H1 (cell line): ENCODE measurements at regions not wholly inside any gene's neighbourhood (a gene's known extent, or its start where the extent isn't known, plus 50 kb on each side); places are given as distances from the start of the nearest gene placed in this dataset.

Source experiments
- CTCF ChIA-PET: fragments of 300-600 bp; sonication (Branson Sonifier 250); formaldehyde crosslinking; loops from one replicate; lab custom pipeline; 2021; ENCODE audit not compliant: partially characterized antibody; lab: Charles Lee
- POLR2A ChIA-PET: fragments of 300-600 bp; sonication (Branson Sonifier 250); formaldehyde crosslinking; loops from one replicate; lab custom pipeline; 2021; ENCODE audit warnings: inconsistent platforms; ENCODE audit not compliant: partially characterized antibody; lab: Charles Lee
- DNase-seq, 2 experiments: peaks; one replicate each; pipeline versions ENCODE4 v3.0.0 to v3.0.0-alpha.2; 2010 to 2022; ENCODE audit warnings: low spot score in 2 of 2, low read depth in 1 of 2, mixed read lengths in 1 of 2
- FAIRE-seq: peaks from 2 replicates; lab custom pipeline; 2011; peaks lifted over from hg19 to GRCh38; lab: Jason Lieb, UNC
- H2AFZ ChIP-seq: 2 replicates; pipeline ENCODE4 v1.8.1; 2012; ENCODE audit warnings: low read length, inconsistent platforms
- H2AK5ac ChIP-seq: 2 replicates; pipeline ENCODE4 v1.6.1; 2013; ENCODE audit warnings: low read depth, low read length
- H2BK120ac ChIP-seq: replicated peaks from 2 replicates; pipeline ENCODE3; 2013; ENCODE audit warnings: low read depth, low read length, inconsistent platforms
- H2BK12ac ChIP-seq: 2 replicates; pipeline ENCODE4 v1.6.1; 2013; ENCODE audit warnings: low read depth, low read length
- H2BK15ac ChIP-seq: 2 replicates; pipeline ENCODE4 v1.6.1; 2013; ENCODE audit warnings: low read length
- H2BK20ac ChIP-seq: 2 replicates; pipeline ENCODE4 v1.6.1; 2013; ENCODE audit warnings: low read length
- H2BK5ac ChIP-seq: 2 replicates; pipeline ENCODE4 v1.6.1; 2013; ENCODE audit warnings: low read depth, low read length
- H3K14ac ChIP-seq: 2 replicates; pipeline ENCODE4 v1.6.1; 2013; ENCODE audit warnings: inconsistent platforms; ENCODE audit not compliant: insufficient read length
- H3K18ac ChIP-seq: 2 replicates; pipeline ENCODE4 v1.6.1; 2013; ENCODE audit warnings: low read length; ENCODE audit errors: extremely low read depth
- H3K23ac ChIP-seq: 2 replicates; pipeline ENCODE4 v1.6.1; 2013; ENCODE audit warnings: inconsistent platforms; ENCODE audit not compliant: insufficient read length
- H3K23me2 ChIP-seq: 2 replicates; pipeline ENCODE4 v1.6.1; 2013; ENCODE audit warnings: low read depth, low read length
- H3K27ac ChIP-seq: 2 replicates; pipeline ENCODE4 v1.6.1; 2011; ENCODE audit warnings: low read depth, low read length, inconsistent platforms
- H3K27me3 ChIP-seq, 4 experiments: replicated peaks in 1 of 4; 1 replicate in 1 of 4; 2 replicates in 3 of 4; pipeline versions ENCODE4 v1.6.1 to v1.8.1; 2011 to 2013; ENCODE audit warnings: low read length in 3 of 4, mild to moderate bottlenecking in 3 of 4, inconsistent platforms in 2 of 4, mixed read lengths in 2 of 4, moderate library complexity in 1 of 4; ENCODE audit not compliant: control insufficient read depth in 3 of 4, insufficient read depth in 3 of 4; ENCODE audit errors: extremely low read depth in 1 of 4
- H3K36me3 ChIP-seq, 4 experiments: 2 replicates each; pipeline versions ENCODE4 v1.6.1 to v1.8.1; 2011 to 2013; ENCODE audit warnings: mild to moderate bottlenecking in 4 of 4, low read length in 3 of 4, moderate library complexity in 2 of 4, control low read depth in 1 of 4, inconsistent platforms in 1 of 4; ENCODE audit not compliant: insufficient read depth in 4 of 4, control insufficient read depth in 2 of 4
- H3K4ac ChIP-seq: replicated peaks from 2 replicates; pipeline ENCODE3; 2013; ENCODE audit warnings: low read length, low read depth, mixed read lengths, inconsistent platforms; ENCODE audit not compliant: insufficient read length
- H3K4me1 ChIP-seq, 4 experiments: replicated peaks in 1 of 4; 1 replicate in 1 of 4; 2 replicates in 3 of 4; pipeline versions ENCODE4 v1.6.1 to v1.8.1; 2011 to 2013; ENCODE audit warnings: low read length in 3 of 4, inconsistent platforms in 2 of 4, mixed read lengths in 1 of 4; ENCODE audit not compliant: insufficient read depth in 4 of 4, control insufficient read depth in 3 of 4
- H3K4me2 ChIP-seq, 2 experiments: 2 replicates each; pipeline versions ENCODE4 v1.6.1 to v1.8.1; 2011 to 2013; ENCODE audit warnings: low read depth in 2 of 2, low read length in 2 of 2, control low read depth in 1 of 2, inconsistent platforms in 1 of 2, mild to moderate bottlenecking in 1 of 2; ENCODE audit not compliant: insufficient read depth in 1 of 2
- H3K4me3 ChIP-seq, 4 experiments: fragments of 200-600, 300-600 bp in 1 of 4; sonication (generic), shearing (Covaris generic), sonication (Bioruptor Twin) in 1 of 4; 2 replicates each; pipeline versions ENCODE4 v1.5.1 to v1.8.1; 2011 to 2016; ENCODE audit warnings: low read length in 4 of 4, low read depth in 3 of 4, control low read depth in 2 of 4, inconsistent platforms in 2 of 4, mild to moderate bottlenecking in 2 of 4, mixed read lengths in 1 of 4, moderate library complexity in 1 of 4; ENCODE audit not compliant: insufficient read depth in 2 of 4; ENCODE audit errors: extremely low read depth in 1 of 4
- H3K56ac ChIP-seq: replicated peaks from 2 replicates; pipeline ENCODE3; 2013; ENCODE audit warnings: low read depth, mild to moderate bottlenecking, mixed read lengths, low read length, inconsistent platforms; ENCODE audit not compliant: insufficient read length
- H3K79me1 ChIP-seq: 2 replicates; pipeline ENCODE4 v1.6.1; 2013; ENCODE audit warnings: low read depth, low read length, control low read depth
- H3K79me2 ChIP-seq, 2 experiments: 2 replicates each; pipeline versions ENCODE4 v1.6.1 to v1.8.1; 2012 to 2013; ENCODE audit warnings: low read length in 2 of 2, mild to moderate bottlenecking in 2 of 2, inconsistent platforms in 1 of 2; ENCODE audit not compliant: insufficient read depth in 2 of 2, control insufficient read depth in 1 of 2
- H3K9ac ChIP-seq, 4 experiments: replicated peaks in 1 of 4; 1 replicate in 1 of 4; 2 replicates in 3 of 4; pipeline versions ENCODE4 v1.6.1 to v1.8.1; 2011 to 2013; ENCODE audit warnings: low read depth in 3 of 4, low read length in 3 of 4, control low read depth in 2 of 4, mild to moderate bottlenecking in 2 of 4, moderate library complexity in 2 of 4, inconsistent platforms in 1 of 4; ENCODE audit errors: extremely low read depth in 1 of 4
- H3K9me3 ChIP-seq, 2 experiments: 2 replicates each; pipeline versions ENCODE4 v1.6.1 to v1.8.1; 2012 to 2013; ENCODE audit warnings: mild to moderate bottlenecking in 2 of 2, moderate library complexity in 2 of 2, control low read depth in 1 of 2, inconsistent platforms in 1 of 2, low read depth in 1 of 2, low read length in 1 of 2, mixed read lengths in 1 of 2; ENCODE audit not compliant: insufficient read depth in 2 of 2
- H4K20me1 ChIP-seq, 2 experiments: replicated peaks in 1 of 2; 2 replicates each; pipeline versions ENCODE3 to v1.8.1; 2011 to 2013; ENCODE audit warnings: inconsistent platforms in 2 of 2, low read length in 2 of 2, mild to moderate bottlenecking in 1 of 2; ENCODE audit not compliant: insufficient read depth in 2 of 2, control insufficient read depth in 1 of 2
- H4K5ac ChIP-seq: 2 replicates; pipeline ENCODE4 v1.6.1; 2013; ENCODE audit warnings: low read length, low read depth, mixed read lengths, inconsistent platforms; ENCODE audit not compliant: insufficient read length
- H4K8ac ChIP-seq: 2 replicates; pipeline ENCODE4 v1.8.0; 2013; ENCODE audit warnings: mild to moderate bottlenecking, moderate library complexity, low read length, inconsistent platforms; ENCODE audit not compliant: insufficient read depth; ENCODE audit errors: extremely low read depth
- H4K91ac ChIP-seq: replicated peaks from 2 replicates; pipeline ENCODE3; 2013; ENCODE audit warnings: low read length, mixed read lengths, inconsistent platforms; ENCODE audit not compliant: insufficient read length
- EP300 ChIP-seq, 2 experiments: IDR thresholded peaks; 1 replicate in 1 of 2; 2 replicates in 1 of 2; pipeline ENCODE4 v1.6.1; 2011 to 2012; ENCODE audit warnings: low read depth in 2 of 2, low read length in 2 of 2, mild to moderate bottlenecking in 2 of 2, borderline replicate concordance in 1 of 2, inconsistent platforms in 1 of 2, moderate library complexity in 1 of 2
- EZH2 ChIP-seq: fragments of 200-600 bp; sonication (generic); IDR thresholded peaks from 2 replicates; pipeline ENCODE4 v1.7.1; 2012; ENCODE audit warnings: low read depth, mild to moderate bottlenecking, moderate library complexity, low read length, inconsistent platforms; ENCODE audit not compliant: severe bottlenecking
- PHF8 ChIP-seq: fragments of 200-600 bp; sonication (generic); conservative IDR thresholded peaks from 2 replicates; pipeline ENCODE4 v1.7.1; 2012; ENCODE audit warnings: low read depth, mild to moderate bottlenecking, inconsistent platforms, low read length, moderate library complexity
- POLR2A ChIP-seq, 2 experiments: IDR thresholded peaks; 1 replicate in 1 of 2; 2 replicates in 1 of 2; pipeline ENCODE4 v1.6.1; 2011; ENCODE audit warnings: low read depth in 2 of 2, low read length in 2 of 2, mild to moderate bottlenecking in 2 of 2; ENCODE audit errors: control extremely low read depth in 1 of 2
- SAP30 ChIP-seq: fragments of 300-600 bp; sonication (generic); IDR thresholded peaks from 2 replicates; pipeline ENCODE4 v1.7.1; 2012; ENCODE audit warnings: low read length, moderate library complexity, mild to moderate bottlenecking, inconsistent platforms; ENCODE audit not compliant: insufficient read depth, insufficient replicate concordance
- SIRT6 ChIP-seq: IDR thresholded peaks from one replicate; pipeline ENCODE4 v1.7.1; 2012; ENCODE audit warnings: low read length, inconsistent platforms
- TEAD4 ChIP-seq: IDR thresholded peaks from 2 replicates; pipeline ENCODE4 v1.6.1; 2012; ENCODE audit warnings: low read depth, low read length, inconsistent platforms, mixed read lengths
- YY1 ChIP-seq: IDR thresholded peaks from 2 replicates; pipeline ENCODE4 v1.6.1; 2011; ENCODE audit warnings: low read depth, mild to moderate bottlenecking, low read length
- ZNF274 ChIP-seq: IDR thresholded peaks from 2 replicates; pipeline ENCODE4 v1.7.0; 2012; ENCODE audit warnings: low read length, borderline replicate concordance; ENCODE audit errors: extremely low read depth
- WGBS, 2 experiments: shearing (Covaris generic) in 1 of 2; methylation state at CpG; one replicate each; pipeline versions ENCODE4 v1.1.6 to v1.1.7; 2013 to 2015; ENCODE audit warnings: low lambda C conversion rate in 2 of 2, mixed read lengths in 2 of 2, inconsistent platforms in 1 of 2, low coverage in 1 of 2, missing lambda C conversion rate in 1 of 2; ENCODE audit not compliant: insufficient replicate concordance in 2 of 2, insufficient coverage in 1 of 2, insufficient read length in 1 of 2; ENCODE audit errors: extremely low coverage in 1 of 2, missing lambda C conversion rate in 1 of 2; 5-methylcytosine and 5-hydroxymethylcytosine counted together

DNA sequence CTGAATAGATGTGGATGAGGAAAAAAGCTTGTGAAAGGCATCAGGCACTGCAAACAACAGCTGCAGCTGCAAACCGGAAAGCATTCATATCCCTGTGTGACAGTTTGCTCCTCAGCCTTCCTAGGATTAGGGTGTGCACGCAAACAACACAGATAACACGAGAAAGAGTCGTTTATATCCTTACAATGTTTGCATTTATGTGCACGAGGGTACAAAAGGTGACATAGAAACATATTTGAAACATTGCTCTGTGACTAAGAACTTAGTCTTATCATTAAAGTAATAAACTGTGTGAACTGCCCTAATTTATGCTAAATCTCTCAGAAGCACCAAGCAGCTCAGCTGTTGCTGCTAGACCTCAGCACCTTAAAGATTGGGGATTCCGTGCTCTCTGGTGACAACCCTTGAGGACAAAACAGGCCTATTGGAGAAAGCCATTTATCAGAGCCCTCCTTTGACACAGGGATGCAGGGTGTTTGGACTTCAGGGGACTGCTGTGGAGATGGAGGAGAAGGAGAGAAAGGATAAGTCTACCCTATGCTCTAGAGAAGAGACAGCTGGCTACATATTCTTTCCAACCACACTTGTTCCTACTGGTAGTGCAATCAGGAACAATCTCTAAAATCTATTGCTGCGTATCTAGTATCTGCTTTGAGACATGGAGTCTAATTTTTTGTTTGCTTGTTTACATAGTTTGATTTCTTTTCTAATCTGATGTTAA lies 176.2 kb downstream of the GNAT3 start:
- H3K4me3 ChIP-seq, result no peak overlapping the region
- no peaks in the 10 kb centered on the region for H3K27me3 ChIP-seq
- no peak overlapping the region for H3K18ac ChIP-seq
- H4K20me1 ChIP-seq, result no peaks in the 10 kb centered on the region
- H3K23ac ChIP-seq, result no peak overlapping the region
- CTCF ChIA-PET, result interaction anchor here (1.1 kb wide), 1 partner anchor 29 kb away, joined by 3 read pairs; no protein-coding TSS in a partner anchor
- H3K27ac ChIP-seq, result no peak overlapping the region
- no peak overlapping the region for H2AK5ac ChIP-seq
- no peak overlapping the region for H4K91ac ChIP-seq
- no peaks in the 10 kb centered on the region for H3K79me1 ChIP-seq
- H2BK120ac ChIP-seq, result no peak overlapping the region
- no peaks in the 10 kb centered on the region for H3K79me2 ChIP-seq
- H3K9me3 ChIP-seq, result no peaks in the 10 kb centered on the region
- no peak overlapping the region for H3K56ac ChIP-seq
- no peak overlapping the region for H2AFZ ChIP-seq
- DNase-seq (no peak), FAIRE-seq (no peak)
- H2BK5ac ChIP-seq, result no peak overlapping the region
- H3K36me3 ChIP-seq, result no peaks in the 10 kb centered on the region
- no peak overlapping the region for H2BK12ac ChIP-seq
- H4K8ac ChIP-seq, result no peak overlapping the region
- H4K5ac ChIP-seq, result no peak overlapping the region
- no peaks in the 10 kb centered on the region for H3K4me1 ChIP-seq
- H3K23me2 ChIP-seq, result no peaks in the 10 kb centered on the region
- 84% methylated on average over 7 of the region's 7 CpGs; no CpG with 5 or more reads in 1 of the 2 experiments for WGBS, 2 experiments
- H2BK15ac ChIP-seq, result no peak overlapping the region
- H2BK20ac ChIP-seq, result no peak overlapping the region
- H3K9ac ChIP-seq, result no peak overlapping the region
- H3K4ac ChIP-seq, result no peak overlapping the region
- no peak overlapping the region for H3K14ac ChIP-seq
- POLR2A ChIA-PET, result no interaction called here
- no peak overlapping the region for H3K4me2 ChIP-seq
- TF ChIP-seq POLR2A (IDR thresholded peaks at IDR 0.05; ENCODE audit: control extremely low read depth in 1 of 2, low read depth in 2 of 2, low read length in 2 of 2), result no peak
- no peak for TF ChIP-seq EP300 (IDR thresholded peaks at IDR 0.05; ENCODE audit: borderline replicate concordance in 1 of 2, low read depth in 2 of 2, low read length in 2 of 2)
- TF ChIP-seq EZH2, result no peak
- TF ChIP-seq PHF8, result no peak
- TF ChIP-seq TEAD4, result no peak
- TF ChIP-seq YY1, result no peak
- no peak for TF ChIP-seq SAP30
- no peak for TF ChIP-seq ZNF274
- TF ChIP-seq SIRT6, result no peak
